ELR (cell line): ENCODE measurements at regions not wholly inside any gene's neighbourhood (a gene's known extent, or its start where the extent isn't known, plus 50 kb on each side); places are given as distances from the start of the nearest gene placed in this dataset.
"Not testable (repeated sequence)": the region's sequence is repeated elsewhere in the genome, so short reads cannot be mapped to it uniquely, and the experiment has no call there.

ENCODE experiments used
- DNase-seq: peaks from one replicate; pipeline ENCODE4 v3.0.0-alpha.2; 2015; ENCODE audit warnings: low read depth

DNA sequence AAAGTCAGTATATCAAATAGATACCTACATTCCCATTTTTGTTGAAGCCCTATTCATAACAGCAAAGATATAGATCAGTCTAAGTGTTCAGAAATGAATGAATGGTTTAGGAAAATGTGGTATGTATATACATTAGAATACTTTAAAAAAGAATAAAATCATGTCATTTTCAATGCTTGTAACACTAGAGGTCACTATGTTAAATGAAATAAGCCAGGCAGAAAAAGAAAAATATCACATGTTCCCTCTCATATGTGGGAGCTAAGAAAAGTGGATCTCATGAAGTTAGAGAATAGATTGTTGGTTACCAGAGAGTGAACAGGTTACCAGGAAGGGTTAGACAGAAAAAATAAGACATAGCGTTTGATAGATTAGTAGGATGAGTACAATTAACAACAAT, 1111.0 kb upstream of the SLC39A10 start:
- peak; percentile 52 for DNase-seq

DNA sequence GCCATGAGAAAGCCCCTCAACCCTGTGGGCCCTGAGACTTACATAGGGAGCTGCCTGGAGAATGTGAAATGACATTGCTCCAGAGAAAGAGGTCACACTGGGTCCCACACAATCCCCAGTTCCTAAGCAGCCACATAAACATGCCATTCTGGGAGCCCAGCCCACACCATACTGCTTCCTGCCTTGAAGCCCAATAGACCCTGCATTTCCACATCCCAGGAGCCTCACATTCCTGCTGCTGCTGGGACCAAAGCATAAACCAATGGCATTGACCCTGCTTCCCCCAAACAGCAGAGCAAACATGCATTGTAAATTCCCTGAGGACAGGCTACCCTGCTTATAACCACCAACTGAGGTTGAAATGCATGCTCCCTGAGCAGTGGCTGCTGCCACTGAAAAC, 1117.6 kb upstream of the SLC39A10 start:
- no peak for DNase-seq

DNA sequence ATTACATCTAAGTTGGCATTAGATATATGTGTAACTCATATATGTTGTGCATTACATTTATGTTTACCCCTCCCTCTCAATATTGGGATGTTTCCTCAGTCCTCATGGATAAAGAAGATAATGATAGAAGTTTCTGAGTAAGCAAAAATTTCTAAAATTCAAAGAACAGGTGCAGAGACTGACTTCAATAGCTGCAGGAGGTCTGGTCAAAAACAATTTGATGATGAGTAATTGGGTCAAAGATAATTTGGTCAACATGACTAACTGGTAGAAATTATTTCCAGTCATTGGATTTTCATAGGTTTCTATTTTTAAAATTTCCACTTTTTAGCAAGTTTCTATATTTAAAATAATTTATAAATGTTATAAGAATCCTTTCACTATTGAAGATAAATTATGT, 1130.9 kb upstream of the SLC39A10 start:
- no peak for DNase-seq

DNA sequence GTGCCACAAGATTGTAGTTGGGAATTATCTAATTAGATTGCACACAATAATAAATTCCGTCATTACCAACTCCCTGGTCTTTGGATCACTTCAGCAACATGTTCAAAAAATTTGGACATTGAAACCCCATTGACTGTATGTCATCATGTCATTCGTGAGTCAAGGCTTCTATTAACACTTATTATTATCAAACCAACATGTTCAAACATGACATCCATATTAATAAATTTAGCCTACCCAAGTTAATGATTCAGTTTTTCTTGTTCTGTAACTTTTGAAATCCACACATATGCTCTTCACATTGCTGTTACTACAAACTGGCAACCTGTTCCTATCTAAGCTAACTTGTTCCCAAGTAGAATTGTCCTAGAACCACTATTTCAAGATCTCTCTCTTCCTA, 1142.7 kb upstream of the SLC39A10 start:
- no peak for DNase-seq

DNA sequence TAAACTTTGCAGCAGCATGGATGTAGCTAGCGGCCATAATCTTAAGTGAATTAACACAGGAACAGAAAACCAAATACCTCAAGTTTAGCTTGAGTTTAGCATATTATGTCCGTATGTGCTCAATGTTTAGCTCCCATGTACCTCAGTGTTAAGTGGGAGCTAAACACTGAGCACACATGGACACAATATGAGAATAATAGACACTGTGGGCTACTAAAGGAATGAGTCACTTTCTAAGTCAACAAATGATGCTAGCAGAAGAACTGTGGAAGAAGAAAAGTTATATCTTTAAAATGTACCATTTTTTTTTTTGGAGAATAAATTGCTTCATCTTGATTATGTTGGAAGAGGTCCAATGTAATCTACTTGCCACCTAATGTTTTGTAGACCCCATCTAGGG, 1146.0 kb upstream of the SLC39A10 start:
- DNase-seq: peak; percentile 17

DNA sequence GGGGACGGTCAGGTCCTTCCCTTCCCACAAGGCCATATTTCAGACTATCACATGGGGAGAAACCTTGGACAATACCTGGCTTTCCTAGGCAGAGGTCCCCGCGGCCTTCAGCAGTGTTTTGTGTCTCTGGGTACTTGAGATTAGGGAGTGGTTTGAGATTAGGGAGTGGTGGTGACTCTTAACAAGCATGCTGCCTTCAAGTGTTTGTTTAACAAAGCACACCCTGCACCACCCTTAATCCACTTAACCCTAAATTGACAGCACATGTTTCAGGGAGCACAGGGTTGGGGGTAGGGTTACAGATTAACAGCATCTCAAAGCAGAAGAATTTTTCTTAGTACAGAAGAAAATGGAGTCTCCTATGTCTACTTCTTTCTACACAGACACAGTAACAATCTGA, 1152.2 kb upstream of the SLC39A10 start:
- DNase-seq: not testable (repeated sequence)

DNA sequence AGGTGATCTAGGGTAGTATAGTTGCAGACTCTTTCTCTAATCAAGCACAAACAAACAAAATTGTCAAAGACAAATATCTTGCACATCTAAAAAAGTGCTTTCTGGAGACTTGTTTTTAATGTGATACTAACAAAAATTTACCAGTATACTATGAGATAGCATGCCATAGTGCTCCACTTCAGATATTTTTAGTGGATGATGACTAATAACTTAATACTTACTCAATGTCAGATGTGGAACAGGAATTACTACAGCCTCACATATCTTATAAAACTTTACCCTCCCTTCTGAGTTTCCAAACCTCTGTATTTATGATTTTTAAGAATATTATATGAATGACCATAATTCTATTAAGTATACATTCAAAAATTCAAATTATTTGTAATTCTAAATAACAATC, 1162.0 kb upstream of the SLC39A10 start:
- DNase-seq: peak; percentile 32

DNA sequence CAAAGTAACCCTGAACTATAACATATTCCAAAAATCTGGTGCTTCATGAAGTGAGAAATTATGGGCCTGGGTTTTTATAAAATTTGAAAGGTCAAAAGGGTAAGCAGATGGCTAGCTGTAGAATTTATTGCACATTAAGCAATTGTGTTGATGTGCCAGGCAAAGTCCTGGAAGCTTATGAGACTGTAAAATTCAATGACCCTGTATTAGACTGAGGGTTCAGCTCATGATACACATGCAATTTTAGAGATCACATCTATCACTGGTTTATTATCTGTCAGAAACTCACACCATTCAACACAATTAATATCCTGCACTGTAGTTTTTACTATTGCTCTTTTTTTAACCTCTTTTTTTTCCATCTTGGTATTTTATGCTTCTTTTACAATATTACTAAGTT, 1162.6 kb upstream of the SLC39A10 start:
- no peak for DNase-seq

DNA sequence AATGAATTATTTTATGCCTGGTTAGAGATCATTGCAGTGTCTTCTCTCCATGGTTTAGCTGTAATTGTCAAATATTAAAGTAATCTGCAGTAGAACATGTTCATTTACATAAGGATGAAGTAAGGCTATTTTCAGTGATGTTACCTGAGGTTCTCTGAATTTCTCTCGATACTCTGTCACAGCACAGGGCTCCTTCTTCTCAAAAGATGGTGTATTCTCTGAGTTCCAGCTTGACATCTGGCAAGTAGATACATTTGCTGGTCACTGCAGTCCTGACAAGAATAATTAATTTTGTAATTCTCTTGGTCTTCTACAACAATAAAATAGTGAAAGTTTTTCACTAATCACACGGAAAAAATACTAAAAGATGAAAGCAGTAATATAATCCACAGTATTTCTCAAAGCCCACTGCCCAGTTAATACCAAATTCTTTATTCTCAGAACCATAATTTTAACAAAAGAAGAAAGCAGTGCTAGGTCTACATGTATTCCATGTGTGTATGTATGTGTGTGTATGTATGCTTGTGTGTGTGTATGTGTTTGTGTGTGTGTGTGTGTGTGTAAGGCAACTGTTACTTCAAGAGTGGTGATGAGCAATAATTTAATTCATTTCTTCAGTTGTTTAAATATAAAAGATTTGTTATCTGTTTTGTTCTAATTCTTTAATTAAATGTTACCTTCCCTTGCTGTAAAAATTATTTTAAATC, 1165.5 kb upstream of the SLC39A10 start:
- DNase-seq: no peak

DNA sequence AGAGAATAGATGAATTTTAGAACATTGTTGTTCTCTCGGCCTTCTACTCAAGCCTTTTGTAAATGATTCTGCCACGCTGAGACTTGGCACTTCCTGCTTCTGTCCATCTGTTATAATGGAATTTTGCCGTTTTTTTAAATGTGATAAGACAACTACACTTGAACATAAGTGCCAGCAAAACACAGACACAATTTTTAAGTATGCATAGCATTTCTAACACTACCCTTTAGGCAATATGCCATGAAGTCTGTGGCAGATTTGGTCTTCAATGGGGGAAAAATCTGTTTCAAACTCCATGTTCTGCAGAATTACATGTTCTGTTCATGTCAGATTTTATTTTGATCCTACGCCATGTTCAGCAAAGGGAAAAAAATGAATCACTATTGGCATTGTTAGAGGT, 1170.7 kb upstream of the SLC39A10 start:
- DNase-seq: peak; percentile 22

DNA sequence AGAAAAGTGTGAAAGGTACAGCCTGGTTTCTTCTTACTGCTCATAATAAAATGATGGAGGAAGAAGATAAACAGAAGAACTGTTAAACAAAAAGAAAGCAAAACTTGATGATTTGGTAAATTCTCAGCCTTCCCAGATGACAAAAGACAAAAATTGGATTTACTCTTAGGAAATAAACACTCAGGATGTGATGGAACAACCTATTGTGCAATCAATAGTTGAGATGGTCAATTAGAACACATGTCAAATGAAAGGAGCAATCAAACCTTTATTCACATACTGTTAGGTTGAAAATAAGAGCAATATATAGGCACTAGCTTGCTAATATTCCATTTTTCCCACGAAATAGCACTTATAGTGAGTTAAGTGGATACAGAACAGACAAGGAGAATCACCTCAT, 1174.0 kb upstream of the SLC39A10 start:
- no peak for DNase-seq

DNA sequence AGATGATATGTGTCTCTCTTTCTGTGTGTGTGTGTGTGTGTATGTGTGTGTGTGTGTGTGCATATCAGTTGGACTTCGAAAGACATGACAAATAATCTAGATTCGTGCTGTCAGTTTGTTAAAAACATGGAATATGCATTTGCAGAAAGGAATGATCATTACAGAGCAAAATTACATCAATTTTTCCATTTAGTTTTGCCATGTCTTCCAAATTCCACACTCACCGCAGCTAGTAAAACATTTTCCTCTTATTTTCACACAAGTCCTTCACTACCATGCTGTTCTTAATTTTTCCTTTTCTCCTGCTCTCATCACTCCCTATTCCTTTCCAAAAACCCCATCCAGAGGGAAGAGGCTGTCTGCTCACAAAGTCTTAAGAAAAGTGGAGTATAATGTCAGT, 1191.4 kb upstream of the SLC39A10 start:
- no peak for DNase-seq

DNA sequence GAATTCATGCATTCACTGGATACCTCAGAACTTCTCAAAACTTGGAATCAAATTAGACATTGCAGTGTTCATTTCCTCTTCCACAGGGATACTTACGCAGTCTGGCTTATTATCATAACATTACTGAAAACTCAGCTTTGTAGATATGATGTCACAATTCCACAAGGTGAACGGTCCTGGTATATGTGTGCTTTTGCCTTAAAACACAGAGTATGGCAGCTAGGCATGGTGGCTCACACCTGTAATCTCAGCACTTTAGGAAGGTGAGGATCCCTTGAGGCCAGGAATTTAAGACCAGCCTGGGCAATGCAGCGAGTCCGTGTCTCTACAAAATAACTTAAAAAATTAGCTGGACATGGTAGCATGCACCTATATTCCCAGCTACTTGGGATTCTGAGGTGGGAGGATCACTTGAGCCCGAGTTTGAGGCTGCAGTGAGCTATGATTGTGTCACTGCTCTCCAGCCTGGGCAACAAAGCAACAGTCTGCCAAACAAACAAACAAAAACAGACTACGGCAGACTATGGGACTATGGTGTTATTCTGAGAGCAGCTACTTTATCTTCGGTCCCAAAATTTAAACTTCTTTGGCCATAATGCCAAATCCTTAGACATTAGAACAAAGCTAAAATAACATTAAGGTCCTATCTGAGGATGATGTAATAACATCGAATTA, 1191.9 kb upstream of the SLC39A10 start:
- no peak for DNase-seq

DNA sequence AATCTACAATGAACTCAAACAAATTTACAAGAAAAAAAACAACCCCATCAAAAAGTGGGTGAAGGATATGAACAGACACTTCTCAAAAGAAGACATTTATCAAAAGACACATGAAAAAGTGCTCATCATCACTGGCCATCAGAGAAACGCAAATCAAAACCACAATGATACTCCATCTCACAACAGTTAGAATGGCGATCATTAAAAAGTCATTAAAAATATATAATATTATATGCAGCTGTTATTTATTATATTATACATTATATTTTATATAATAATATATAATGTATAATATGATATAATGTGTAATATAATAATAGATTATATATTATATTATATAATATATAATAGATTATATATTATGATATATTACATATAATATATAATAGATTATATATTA, 1194.1 kb upstream of the SLC39A10 start:
- DNase-seq: not testable (repeated sequence)

DNA sequence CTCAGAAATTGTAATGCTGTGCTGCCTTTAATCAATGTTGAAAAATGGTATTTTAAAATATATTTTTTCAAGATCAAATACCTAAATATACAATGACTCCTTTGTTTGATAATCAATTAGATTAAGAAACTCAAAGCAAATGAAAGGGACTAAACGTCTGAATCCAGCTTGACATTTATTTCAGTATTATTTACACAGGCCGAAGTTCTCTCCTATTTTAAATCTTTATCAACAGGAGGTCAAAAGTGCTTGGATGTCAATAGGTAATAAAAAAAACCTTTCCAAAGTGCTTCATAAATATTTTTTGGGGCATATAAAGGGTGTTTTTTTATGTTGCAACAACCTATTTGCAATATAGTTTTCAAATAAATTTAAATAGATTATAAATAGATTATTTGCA, 1201.7 kb upstream of the SLC39A10 start:
- DNase-seq: no peak

DNA sequence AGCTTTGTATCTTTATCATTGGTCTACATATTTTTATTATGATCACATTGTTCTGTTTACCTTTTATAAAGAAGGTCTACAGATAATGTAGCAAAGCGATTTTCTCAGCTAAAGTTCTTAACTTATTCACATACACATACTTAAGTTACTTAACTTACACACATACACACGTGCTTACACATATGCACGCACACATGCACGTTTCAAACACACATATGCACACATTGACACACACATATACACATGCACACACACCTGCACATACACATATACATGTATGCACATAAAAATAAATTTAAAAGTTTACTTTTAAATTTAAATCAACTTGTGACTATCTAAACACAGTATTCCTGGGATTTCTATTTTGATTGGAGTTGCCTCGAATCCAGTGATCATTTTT, 1204.5 kb upstream of the SLC39A10 start:
- no peak for DNase-seq

DNA sequence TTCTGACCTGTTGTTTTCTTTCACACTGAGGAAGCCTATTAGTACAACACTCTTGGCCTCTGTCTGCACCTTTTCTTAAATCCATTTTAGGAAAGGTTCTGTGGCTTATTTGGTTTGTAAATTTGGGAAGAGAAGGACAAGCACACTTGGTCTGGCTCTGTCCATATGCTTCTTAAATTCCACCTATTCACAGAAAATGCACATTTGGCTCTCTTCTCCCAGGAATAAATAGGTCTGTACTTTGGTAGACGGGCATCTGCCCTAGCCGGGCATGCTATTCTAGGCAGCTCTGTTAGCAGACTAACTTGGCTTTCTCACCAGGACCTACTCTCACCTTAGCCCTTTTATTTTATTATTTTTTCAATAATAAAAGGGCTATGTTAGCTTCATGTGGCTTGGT, 1211.8 kb upstream of the SLC39A10 start:
- no peak for DNase-seq

DNA sequence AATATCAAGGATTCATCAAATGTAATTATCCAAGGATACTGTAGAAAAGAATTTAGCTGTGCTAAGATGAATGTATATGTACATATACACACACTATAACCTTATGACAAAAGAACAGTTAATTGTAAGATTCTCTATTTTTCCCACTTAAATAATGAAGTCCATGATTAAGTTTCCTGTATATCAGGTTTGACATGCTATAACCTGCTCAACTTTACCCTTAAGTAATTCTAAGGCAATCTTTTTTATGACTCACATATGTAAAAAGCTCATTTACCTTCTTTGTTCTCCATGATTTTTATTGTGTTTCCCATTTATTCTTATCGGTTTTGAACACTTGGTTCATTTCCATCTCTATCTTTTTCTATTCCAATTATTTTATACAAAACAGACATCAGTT, 1213.1 kb upstream of the SLC39A10 start:
- no peak for DNase-seq

DNA sequence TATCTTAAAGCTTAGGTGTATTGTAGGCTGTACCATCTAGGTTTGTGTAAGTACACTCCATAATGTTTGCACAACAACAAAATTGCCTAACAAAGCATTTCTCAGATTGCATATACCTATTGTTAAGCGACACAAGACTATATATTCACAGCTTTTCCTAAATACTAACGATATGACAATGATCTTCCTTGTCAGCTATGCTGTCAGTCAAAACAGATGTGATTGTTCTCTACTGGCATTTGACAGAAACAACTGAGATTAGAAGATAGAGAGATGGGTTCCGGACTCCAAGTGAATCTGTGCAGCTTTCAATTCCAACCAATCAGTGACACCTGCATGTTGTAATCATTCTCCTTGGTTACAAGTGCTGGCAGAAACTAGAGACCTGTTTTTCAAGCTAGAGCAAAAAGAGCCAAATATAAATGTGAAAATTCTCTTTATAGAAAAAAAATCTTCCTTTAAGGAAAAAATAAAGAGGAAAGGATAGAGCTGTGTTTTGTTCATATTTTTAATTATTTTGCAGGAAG, 1232.3 kb upstream of the SLC39A10 start:
- no peak for DNase-seq

DNA sequence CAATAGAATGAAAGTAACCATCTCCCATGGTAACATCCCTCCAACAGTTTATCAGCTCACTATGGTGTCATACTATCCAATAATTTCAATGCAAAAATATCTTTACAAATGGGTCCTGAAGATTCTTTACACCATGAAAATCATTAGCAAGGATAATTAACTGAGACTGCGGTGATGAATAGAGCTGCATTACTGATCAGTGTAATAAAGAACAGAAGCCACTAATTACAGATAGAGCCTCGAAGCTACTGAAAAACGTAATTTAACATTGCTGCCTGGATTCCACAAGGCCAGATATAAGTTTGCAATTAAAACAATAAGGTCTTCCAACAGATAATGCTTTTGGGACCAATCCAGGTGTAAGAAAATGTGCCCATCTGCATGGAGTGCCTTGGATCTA, 1245.8 kb upstream of the SLC39A10 start:
- DNase-seq: no peak

DNA sequence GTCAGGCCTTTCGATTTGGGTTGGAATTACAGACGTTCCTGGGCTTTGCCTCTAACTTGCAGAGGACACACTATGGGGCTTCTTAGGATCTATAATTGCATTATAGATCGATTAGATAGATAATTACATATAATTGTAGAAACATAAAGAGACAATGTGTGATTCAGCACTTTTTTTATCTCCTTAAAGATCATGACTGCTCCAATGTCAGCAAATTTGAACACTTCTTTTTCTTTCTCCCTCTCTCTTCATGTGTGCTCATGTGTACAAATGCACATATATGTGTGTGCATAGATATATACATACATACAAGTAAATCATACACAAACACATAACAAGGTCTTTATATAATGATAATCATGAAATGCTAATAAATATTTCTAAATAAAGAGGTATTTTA, 1261.2 kb upstream of the SLC39A10 start:
- no peak for DNase-seq

DNA sequence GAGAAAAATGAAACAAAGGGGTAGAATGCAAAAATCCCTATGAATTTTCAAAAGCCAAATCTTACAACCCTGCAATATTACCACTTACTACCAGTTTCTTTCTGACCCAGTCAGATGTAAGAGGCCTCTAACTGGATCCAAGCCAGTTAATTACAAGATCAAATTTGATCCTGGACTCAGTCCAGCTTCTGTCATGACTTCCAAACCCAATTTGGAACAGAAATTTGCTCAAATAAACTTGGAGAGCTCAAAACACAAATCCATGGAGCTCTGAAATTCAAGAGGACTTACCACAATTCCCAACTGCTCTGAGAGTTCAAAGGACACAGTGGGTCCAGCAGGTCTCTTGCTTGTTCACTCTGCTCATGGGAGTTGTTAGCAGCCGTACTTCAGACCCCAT, 1271.7 kb upstream of the SLC39A10 start:
- DNase-seq: no peak

DNA sequence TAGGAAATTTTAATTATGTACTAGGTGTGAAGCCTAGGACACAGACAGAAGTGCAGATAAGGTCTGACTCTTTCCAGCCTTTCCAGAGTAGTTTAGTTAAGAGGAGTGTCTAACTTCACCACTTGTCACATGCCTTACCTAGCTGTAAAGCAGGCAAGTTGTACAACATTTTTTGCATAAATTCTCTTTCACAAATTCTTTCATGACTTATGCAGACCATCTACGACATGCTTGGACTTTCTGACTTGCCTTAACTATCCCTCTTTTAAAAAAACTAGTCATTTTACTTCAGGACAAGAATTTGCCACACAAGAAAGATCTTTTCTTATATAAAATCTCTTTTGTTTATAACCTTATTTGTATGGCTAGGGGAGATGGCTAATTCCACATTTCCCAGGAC, 1273.6 kb upstream of the SLC39A10 start:
- peak; percentile 43 for DNase-seq

DNA sequence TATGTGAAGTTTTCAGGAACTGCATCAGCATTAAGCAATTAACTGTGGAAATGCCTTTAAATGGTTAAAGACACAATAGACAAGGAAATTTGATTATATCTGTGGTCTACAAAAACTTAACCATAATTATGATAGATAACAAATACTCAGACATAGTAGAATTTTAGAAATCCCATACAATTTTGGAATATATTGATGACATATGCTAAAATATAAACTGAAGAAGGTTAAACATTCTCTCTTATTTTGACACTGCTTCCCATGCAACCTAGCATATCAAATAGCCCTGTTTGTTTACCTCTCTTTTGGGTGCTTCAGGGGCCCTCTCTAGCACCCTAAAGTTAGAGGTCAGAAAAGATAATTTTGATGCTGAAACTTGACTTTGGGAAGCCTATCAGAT, 1274.8 kb upstream of the SLC39A10 start:
- no peak for DNase-seq
